Left ventricle myocardium inferior (tissue), 1 donor: ENCODE measurements at regions not wholly inside any gene's neighbourhood (a gene's known extent, or its start where the extent isn't known, plus 50 kb on each side); places are given as distances from the start of the nearest gene placed in this dataset.

Experiments used
- DNase-seq: peaks from one replicate; pipeline ENCODE4 v3.0.0-alpha.2; 2020
- H3K27ac ChIP-seq: fragments of 200-600 bp; replicated peaks from 2 replicates; pipeline ENCODE4 v1.8.0; 2021
- H3K27me3 ChIP-seq: fragments of 200-600 bp; 2 replicates; pipeline ENCODE4 v1.8.0; 2021; ENCODE audit warnings: low read depth
- H3K36me3 ChIP-seq: fragments of 200-600 bp; 2 replicates; pipeline ENCODE4 v1.8.0; 2021
- H3K4me1 ChIP-seq: fragments of 200-600 bp; 2 replicates; pipeline ENCODE4 v1.8.0; 2021
- H3K4me3 ChIP-seq: fragments of 200-600 bp; 2 replicates; pipeline ENCODE4 v1.8.0; 2021; ENCODE audit warnings: mild to moderate bottlenecking, moderate library complexity
- H3K9me3 ChIP-seq: fragments of 200-600 bp; replicated peaks from 2 replicates; pipeline ENCODE4 v1.8.0; 2021
- intact Hi-C: fragments of 100-400 bp; cut with micrococcal nuclease; formaldehyde crosslinking; loops from one replicate; pipeline ENCODE4 v1.11.0; 2022
- TF ChIP-seq, protein P1 (sequence below): fragments of 200-600 bp; IDR thresholded peaks from 2 replicates; pipeline ENCODE4 v1.8.0; 2021; ENCODE audit warnings: antibody characterized with exemption, mild to moderate bottlenecking, borderline replicate concordance
- donor health status: DM: no; HTN: yes; CAD: no; lungs with severe emphysema.

DNA sequence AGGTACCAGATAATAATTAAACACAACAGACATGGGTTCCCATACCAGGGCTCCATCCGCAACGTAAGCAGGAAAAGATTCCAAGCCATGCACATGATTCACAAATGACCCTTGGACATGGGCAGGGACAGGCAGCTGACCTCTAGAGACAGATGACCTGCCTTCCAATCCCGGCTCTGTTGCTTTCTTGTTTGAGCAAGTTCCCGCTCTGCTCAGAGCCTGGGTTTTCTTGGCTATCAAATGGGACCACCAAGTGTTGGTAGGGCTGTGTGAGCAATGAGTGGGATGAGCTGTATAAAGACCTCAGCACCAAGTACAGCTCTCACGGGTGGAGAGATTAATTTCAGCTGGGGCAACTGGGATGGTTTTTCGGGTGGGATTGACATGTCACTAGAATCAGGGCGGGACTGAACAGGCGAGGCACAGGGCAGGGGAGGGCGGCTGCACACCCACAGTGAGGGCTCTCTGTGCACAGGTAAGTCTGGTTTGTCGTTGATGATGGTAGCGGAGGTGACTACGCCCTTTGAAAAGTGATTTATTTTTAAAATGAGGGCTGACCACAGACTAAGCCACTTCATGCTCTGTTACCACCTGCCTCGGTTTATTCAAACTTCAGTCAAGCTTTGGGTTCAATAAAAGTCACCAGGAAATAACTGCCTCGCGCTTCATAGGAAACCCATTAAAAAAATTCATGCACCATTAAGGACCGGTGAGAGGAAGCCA lies 57.5 kb upstream of the IFFO2 start:
- TF ChIP-seq, protein P1, sequence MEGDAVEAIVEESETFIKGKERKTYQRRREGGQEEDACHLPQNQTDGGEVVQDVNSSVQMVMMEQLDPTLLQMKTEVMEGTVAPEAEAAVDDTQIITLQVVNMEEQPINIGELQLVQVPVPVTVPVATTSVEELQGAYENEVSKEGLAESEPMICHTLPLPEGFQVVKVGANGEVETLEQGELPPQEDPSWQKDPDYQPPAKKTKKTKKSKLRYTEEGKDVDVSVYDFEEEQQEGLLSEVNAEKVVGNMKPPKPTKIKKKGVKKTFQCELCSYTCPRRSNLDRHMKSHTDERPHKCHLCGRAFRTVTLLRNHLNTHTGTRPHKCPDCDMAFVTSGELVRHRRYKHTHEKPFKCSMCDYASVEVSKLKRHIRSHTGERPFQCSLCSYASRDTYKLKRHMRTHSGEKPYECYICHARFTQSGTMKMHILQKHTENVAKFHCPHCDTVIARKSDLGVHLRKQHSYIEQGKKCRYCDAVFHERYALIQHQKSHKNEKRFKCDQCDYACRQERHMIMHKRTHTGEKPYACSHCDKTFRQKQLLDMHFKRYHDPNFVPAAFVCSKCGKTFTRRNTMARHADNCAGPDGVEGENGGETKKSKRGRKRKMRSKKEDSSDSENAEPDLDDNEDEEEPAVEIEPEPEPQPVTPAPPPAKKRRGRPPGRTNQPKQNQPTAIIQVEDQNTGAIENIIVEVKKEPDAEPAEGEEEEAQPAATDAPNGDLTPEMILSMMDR: no peak
- no peak for DNase-seq
- Histone ChIP-seq H3K4me3 (no peak overlapping the region), H3K9me3 (no peaks in the 10 kb centered on the region), H3K4me1 (peaks cover 6% of the 10 kb centered on the region), H3K27me3 (peaks cover 9% of the 10 kb centered on the region), H3K27ac (no peak overlapping the region), H3K36me3 (no peaks in the 10 kb centered on the region)
- intact Hi-C loops: no loop called here

DNA sequence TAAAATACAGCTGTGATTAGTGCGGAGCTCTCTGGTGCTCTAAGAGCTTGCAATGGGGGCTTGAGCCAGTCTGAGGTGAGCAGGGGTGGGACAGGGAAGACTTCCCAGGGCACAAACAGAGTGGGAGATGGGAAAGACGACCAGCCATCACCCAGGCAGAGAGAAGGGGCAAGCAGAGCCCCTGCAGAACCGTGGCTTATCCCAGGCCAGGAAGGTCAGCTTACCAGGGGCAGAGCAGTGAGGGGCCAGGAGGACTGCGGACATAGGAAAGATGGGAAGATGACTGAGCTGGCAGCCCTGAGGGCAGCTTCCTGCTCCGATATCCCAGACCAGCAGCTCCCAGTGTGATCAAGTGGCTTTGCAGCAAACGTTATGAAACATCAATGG lies 55.4 kb upstream of the IFFO2 start:
- no peaks in the 10 kb centered on the region for H3K36me3 ChIP-seq
- TF ChIP-seq, protein P1: no peak
- H3K27me3 ChIP-seq: peaks cover 21% of the 10 kb centered on the region
- no peak overlapping the region for H3K27ac ChIP-seq
- H3K9me3 ChIP-seq: no peaks in the 10 kb centered on the region
- intact Hi-C loops: no loop called here
- H3K4me3 ChIP-seq: no peak overlapping the region
- peaks cover 6% of the 10 kb centered on the region for H3K4me1 ChIP-seq
- no peak for DNase-seq

DNA sequence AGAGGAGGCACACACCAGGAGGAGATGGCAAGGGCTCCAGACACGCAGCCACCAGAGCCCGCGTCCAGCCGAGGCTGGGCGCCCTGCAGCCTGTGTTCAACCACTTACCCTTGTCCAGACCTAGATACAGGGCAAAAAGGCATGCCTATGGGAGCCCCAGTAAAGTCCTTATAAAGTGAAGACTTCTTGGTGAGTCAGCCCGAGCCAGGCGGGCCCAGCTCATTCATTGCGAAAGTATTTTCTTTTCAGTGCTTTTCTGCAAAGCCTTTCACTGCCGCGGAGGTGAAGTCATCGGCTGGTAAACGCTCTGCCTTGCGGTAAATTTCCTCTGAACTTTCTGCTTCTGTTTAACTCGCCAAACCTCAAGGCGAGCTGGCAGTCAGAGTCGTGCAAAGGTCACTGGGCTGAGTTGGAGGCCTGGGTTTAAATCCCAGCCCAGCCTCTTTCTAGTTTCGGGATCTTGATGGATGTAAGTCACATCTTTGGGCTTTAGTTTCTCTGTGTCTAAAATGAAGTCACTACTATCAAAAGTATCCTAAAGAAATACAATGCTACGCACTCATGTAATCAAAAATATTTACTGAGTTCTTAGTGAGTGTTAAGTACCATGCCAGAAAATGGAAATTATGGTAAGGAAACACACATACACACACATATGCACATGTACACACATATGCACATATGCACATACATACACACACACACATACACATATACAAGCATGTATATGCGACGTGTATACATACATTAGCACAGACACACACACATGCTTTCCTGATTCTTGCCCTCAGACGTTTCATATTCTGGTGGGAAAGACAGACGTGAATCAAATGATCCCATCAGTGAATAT lies 54.7 kb upstream of the IFFO2 start:
- Histone ChIP-seq H3K4me3 (no peak overlapping the region), H3K4me1 (peaks cover 6% of the 10 kb centered on the region), H3K27me3 (peaks cover 27% of the 10 kb centered on the region), H3K36me3 (no peaks in the 10 kb centered on the region), H3K9me3 (no peaks in the 10 kb centered on the region), H3K27ac (no peak overlapping the region)
- TF ChIP-seq, protein P1: no peak
- intact Hi-C loops: no loop called here
- DNase-seq: peak; percentile 32

DNA sequence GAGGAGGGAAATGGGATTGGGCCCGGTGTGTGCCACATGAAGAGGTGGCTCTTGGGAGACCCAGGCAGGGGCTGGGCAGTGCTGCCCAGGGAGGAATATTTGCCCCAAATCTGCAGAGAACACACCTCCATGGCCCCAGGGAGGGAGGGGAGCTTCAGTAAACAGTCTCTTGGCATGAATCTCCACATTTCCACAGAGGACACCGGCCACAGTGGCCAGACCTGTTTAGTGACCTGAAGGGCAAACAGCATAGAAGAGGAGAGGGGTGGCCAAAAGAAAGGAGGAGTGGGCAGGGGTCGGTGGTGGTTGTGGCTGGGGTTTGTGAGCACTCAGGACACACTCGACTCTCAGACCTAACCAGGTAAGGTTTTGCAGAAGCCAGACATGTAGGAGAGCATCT lies 54.0 kb upstream of the IFFO2 start:
- Histone ChIP-seq H3K36me3 (no peaks in the 10 kb centered on the region), H3K27ac (no peak overlapping the region), H3K4me1 (peaks cover 6% of the 10 kb centered on the region), H3K9me3 (no peaks in the 10 kb centered on the region), H3K4me3 (no peak overlapping the region), H3K27me3 (peaks cover 34% of the 10 kb centered on the region)
- TF ChIP-seq, protein P1: no peak
- intact Hi-C loops: no loop called here
- DNase-seq: no peak

DNA sequence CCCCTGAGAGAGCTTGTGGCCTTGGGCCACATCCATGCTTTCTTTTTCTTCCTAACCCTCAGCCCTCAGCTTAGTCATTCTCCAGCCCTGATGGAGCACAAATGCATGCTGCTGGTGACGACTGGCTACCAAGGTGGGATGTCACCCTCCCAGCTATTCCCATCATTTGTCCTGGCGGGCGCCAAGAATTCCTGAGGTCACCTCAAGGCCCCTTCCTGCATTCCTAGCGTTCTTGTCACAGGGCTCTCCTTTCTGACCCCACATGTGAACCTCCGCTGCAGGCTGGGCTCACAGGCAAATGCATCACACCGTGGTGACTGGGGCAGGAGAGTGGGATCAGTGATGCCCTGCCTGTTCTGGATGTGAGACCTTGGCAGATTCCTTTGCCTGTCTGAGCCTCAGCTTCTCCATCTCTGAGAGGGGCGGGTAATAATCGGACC lies 53.4 kb upstream of the IFFO2 start:
- Histone ChIP-seq H3K4me3 (no peak overlapping the region), H3K27me3 (peaks cover 39% of the 10 kb centered on the region), H3K27ac (no peak overlapping the region), H3K9me3 (no peaks in the 10 kb centered on the region), H3K4me1 (peaks cover 6% of the 10 kb centered on the region), H3K36me3 (no peaks in the 10 kb centered on the region)
- TF ChIP-seq, protein P1: no peak
- intact Hi-C loops: no loop called here
- no peak for DNase-seq
